PC-9 (cell line): ENCODE measurements at regions not wholly inside any gene's neighbourhood (a gene's known extent, or its start where the extent isn't known, plus 50 kb on each side); places are given as distances from the start of the nearest gene placed in this dataset.

ENCODE experiments used
- BruUV-seq: library from RNA; stranded (reverse); fragments of 400-500 nt; replicated peaks from 2 replicates; lab custom pipeline; 2021; lab: Mats Ljungman, UMichigan
- CTCF ChIA-PET: fragments of 300-600 bp; sonication (Branson Sonifier 250); formaldehyde crosslinking; loops from one replicate; lab custom pipeline; 2022; ENCODE audit warnings: antibody characterized with exemption; lab: Charles Lee
- POLR2A ChIA-PET: fragments of 300-600 bp; sonication (Branson Sonifier 250); formaldehyde crosslinking; loops from one replicate; lab custom pipeline; 2022; ENCODE audit warnings: antibody characterized with exemption; ENCODE audit not compliant: unreplicated experiment; lab: Charles Lee
- DNase-seq, 2 experiments: peaks; one replicate each; pipeline versions ENCODE4 v3.0.0 to v3.0.0-alpha.2; 2015 to 2022; ENCODE audit warnings: mixed read lengths in 1 of 2
- H2AFZ ChIP-seq: fragments of 200-600 bp; sonication (generic); 2 replicates; pipeline ENCODE4 v1.8.1; 2017; ENCODE audit warnings: antibody characterized with exemption
- H3F3A ChIP-seq: fragments of 200-600 bp; sonication (generic); 2 replicates; pipeline ENCODE4 v1.8.1; 2017; ENCODE audit warnings: antibody characterized with exemption, mild to moderate bottlenecking, low read depth; ENCODE audit not compliant: insufficient read depth
- H3K27ac ChIP-seq: fragments of 200-600 bp; sonication (generic); 2 replicates; pipeline ENCODE4 v1.6.1; 2016; ENCODE audit warnings: mixed run types
- H3K27me3 ChIP-seq: fragments of 200-600 bp; sonication (generic); 2 replicates; pipeline ENCODE4 v1.6.1; 2016; ENCODE audit warnings: low read depth, mixed run types; ENCODE audit not compliant: insufficient read depth
- H3K36me3 ChIP-seq: fragments of 200-600 bp; sonication (generic); 2 replicates; pipeline ENCODE4 v1.6.1; 2016; ENCODE audit warnings: low read depth, mixed run types
- H3K4me1 ChIP-seq: fragments of 200-600 bp; sonication (generic); replicated peaks from 2 replicates; pipeline ENCODE4 v1.6.1; 2016; ENCODE audit warnings: mixed run types; ENCODE audit not compliant: insufficient read depth
- H3K4me2 ChIP-seq: fragments of 200-600 bp; sonication (generic); 2 replicates; pipeline ENCODE4 v1.6.1; 2017; ENCODE audit warnings: mixed run types
- H3K4me3 ChIP-seq: fragments of 200-600 bp; sonication (generic); 2 replicates; pipeline ENCODE4 v1.6.1; 2016; ENCODE audit warnings: mixed run types
- H3K79me2 ChIP-seq: fragments of 200-600 bp; sonication (generic); 2 replicates; pipeline ENCODE4 v1.6.1; 2017; ENCODE audit warnings: low read depth, mixed run types
- H3K9me2 ChIP-seq: fragments of 200-600 bp; sonication (generic); 2 replicates; pipeline ENCODE4 v1.8.1; 2017; ENCODE audit warnings: mild to moderate bottlenecking; ENCODE audit not compliant: insufficient read depth
- H3K9me3 ChIP-seq: fragments of 200-600 bp; sonication (generic); 2 replicates; pipeline ENCODE4 v1.8.1; 2016; ENCODE audit warnings: low read depth; ENCODE audit not compliant: insufficient read depth
- H4K20me1 ChIP-seq: fragments of 200-600 bp; sonication (generic); 2 replicates; pipeline ENCODE4 v1.8.1; 2017; ENCODE audit not compliant: insufficient read depth
- CTCF ChIP-seq: fragments of 200-600 bp; sonication (generic); conservative IDR thresholded peaks from 2 replicates; pipeline ENCODE4 v1.6.1; 2017; ENCODE audit warnings: mixed run types, antibody characterized with exemption, mild to moderate bottlenecking, moderate library complexity
- EZH2 ChIP-seq: fragments of 200-600 bp; sonication (generic); IDR thresholded peaks from 2 replicates; pipeline ENCODE4 v1.8.0; 2017; ENCODE audit warnings: antibody characterized with exemption, low read depth
- intact Hi-C: fragments of 100-400 bp; cut with micrococcal nuclease; formaldehyde crosslinking; loops from one replicate; pipeline ENCODE4 v1.10.0; 2022; ENCODE audit not compliant: unreplicated experiment

GRCh38 chr16:73743665-73744496 is 552.7 kb upstream of the PSMD7 start:
- Histone ChIP-seq H3K79me2 (no peaks in the 10 kb centered on the region), H3K9me3 (no peaks in the 10 kb centered on the region), H3K27me3 (no peaks in the 10 kb centered on the region), H3K4me2 (no peak overlapping the region), H3F3A (no peaks in the 10 kb centered on the region), H3K27ac (no peak overlapping the region), H3K9me2 (no peaks in the 10 kb centered on the region; the same call in 1 of the 2 replicates), H3K4me1 (no peaks in the 10 kb centered on the region), H2AFZ (no peak overlapping the region), H4K20me1 (no peaks in the 10 kb centered on the region), H3K4me3 (no peak overlapping the region), H3K36me3 (no peaks in the 10 kb centered on the region)
- ChIA-PET CTCF (no interaction called here), POLR2A (no interaction called here)
- TF ChIP-seq EZH2: no peak
- no peak for TF ChIP-seq CTCF
- BruUV-seq: no TSS peak
- no peak for DNase-seq
- intact Hi-C loops: no loop called here

- Histone ChIP-seq H3K4me2 (no peak overlapping the region), H3K9me3 (no peaks in the 10 kb centered on the region; the same call in 1 of the 2 replicates), H3K27me3 (no peaks in the 10 kb centered on the region), H4K20me1 (no peaks in the 10 kb centered on the region), H2AFZ (no peak overlapping the region), H3K9me2 (no peaks in the 10 kb centered on the region), H3K27ac (no peak overlapping the region), H3F3A (no peaks in the 10 kb centered on the region), H3K4me3 (no peak overlapping the region), H3K4me1 (no peaks in the 10 kb centered on the region), H3K79me2 (no peaks in the 10 kb centered on the region), H3K36me3 (no peaks in the 10 kb centered on the region)
- no peak for TF ChIP-seq EZH2
- TF ChIP-seq CTCF: no peak
- intact Hi-C loops: no loop called here
- DNase-seq: no peak
- BruUV-seq: no TSS peak
- CTCF ChIA-PET: no interaction called here
- POLR2A ChIA-PET: no interaction called here
Observed at GRCh38 chr16:73739049-73739769, 557.4 kb upstream of the PSMD7 start.

- no peak for DNase-seq
- ChIA-PET CTCF (no interaction called here), POLR2A (no interaction called here)
- Histone ChIP-seq H3K79me2 (no peaks in the 10 kb centered on the region), H3K9me3 (no peaks in the 10 kb centered on the region; the same call in 1 of the 2 replicates), H3K4me3 (no peak overlapping the region), H4K20me1 (no peaks in the 10 kb centered on the region), H3K36me3 (no peaks in the 10 kb centered on the region), H3K9me2 (no peaks in the 10 kb centered on the region), H3F3A (no peaks in the 10 kb centered on the region), H3K4me2 (no peak overlapping the region), H3K27me3 (no peaks in the 10 kb centered on the region), H2AFZ (no peak overlapping the region), H3K27ac (no peak overlapping the region), H3K4me1 (no peaks in the 10 kb centered on the region)
- intact Hi-C loops: no loop called here
- BruUV-seq: no TSS peak
- no peak for TF ChIP-seq CTCF
- TF ChIP-seq EZH2: no peak
Observed at GRCh38 chr16:73738266-73738665, 558.3 kb upstream of the PSMD7 start.
